ENCODE measurements at regions not wholly inside any gene's neighbourhood (a gene's known extent, or its start where the extent isn't known, plus 50 kb on each side); places are given as distances from the start of the nearest gene placed in this dataset.

DNA sequence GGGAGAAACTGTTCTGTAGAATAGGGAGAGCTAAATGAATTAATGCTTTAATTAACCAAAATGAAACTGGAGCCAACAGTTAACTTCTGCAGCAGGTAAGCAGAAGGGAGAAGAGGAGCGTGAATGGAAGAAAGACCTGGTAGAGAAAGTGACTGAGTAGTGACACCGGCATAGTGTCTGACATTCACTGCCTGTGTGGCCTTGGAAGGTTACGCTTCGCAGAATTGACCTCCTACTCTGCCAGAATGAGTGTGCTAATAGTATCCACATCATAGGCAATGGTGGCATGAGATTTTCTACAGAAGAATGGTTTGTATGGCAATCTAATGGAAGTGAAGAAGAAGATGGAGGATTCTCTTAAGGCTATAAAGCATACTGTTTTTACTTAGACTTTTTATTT lies 614.4 kb downstream of the CPS1 start:
- TF ChIP-seq, protein P1, sequence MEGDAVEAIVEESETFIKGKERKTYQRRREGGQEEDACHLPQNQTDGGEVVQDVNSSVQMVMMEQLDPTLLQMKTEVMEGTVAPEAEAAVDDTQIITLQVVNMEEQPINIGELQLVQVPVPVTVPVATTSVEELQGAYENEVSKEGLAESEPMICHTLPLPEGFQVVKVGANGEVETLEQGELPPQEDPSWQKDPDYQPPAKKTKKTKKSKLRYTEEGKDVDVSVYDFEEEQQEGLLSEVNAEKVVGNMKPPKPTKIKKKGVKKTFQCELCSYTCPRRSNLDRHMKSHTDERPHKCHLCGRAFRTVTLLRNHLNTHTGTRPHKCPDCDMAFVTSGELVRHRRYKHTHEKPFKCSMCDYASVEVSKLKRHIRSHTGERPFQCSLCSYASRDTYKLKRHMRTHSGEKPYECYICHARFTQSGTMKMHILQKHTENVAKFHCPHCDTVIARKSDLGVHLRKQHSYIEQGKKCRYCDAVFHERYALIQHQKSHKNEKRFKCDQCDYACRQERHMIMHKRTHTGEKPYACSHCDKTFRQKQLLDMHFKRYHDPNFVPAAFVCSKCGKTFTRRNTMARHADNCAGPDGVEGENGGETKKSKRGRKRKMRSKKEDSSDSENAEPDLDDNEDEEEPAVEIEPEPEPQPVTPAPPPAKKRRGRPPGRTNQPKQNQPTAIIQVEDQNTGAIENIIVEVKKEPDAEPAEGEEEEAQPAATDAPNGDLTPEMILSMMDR (optimal IDR thresholded peaks at IDR 0.05 in 1 of 3, IDR thresholded peaks at IDR 0.05 in 1 of 3, conservative IDR thresholded peaks at IDR 0.05 in 1 of 3; ENCODE audit: extremely low read depth in 1 of 3, insufficient read depth in 2 of 3, low read length in 3 of 3): no peak
- no peak for TF ChIP-seq EZH2 (IDR thresholded peaks at IDR 0.05; ENCODE audit: low read length)

All from keratinocyte (primary cell).